GM19324 (cell line): ENCODE measurements at regions not wholly inside any gene's neighbourhood (a gene's known extent, or its start where the extent isn't known, plus 50 kb on each side); places are given as distances from the start of the nearest gene placed in this dataset.
"Not testable (repeated sequence)": the region's sequence is repeated elsewhere in the genome, so short reads cannot be mapped to it uniquely, and the experiment has no call there.

ENCODE experiments used
- ATAC-seq: cut with Tn5 transposase; IDR thresholded peaks from one replicate; pipeline ENCODE4 v1.9.1; 2021; ENCODE audit warnings: mild to moderate bottlenecking, moderate library complexity; ENCODE audit not compliant: unreplicated experiment, low FRiP score

GRCh38 chr10:35895331-35895730 lies 253.2 kb upstream of the FZD8 start:
- ATAC-seq = no peak

GRCh38 chr10:35892526-35892925 lies 250.4 kb upstream of the FZD8 start:
- ATAC-seq = no peak

- no peak for ATAC-seq
Observed at GRCh38 chr10:35890676-35891495, 248.8 kb upstream of the FZD8 start.

- ATAC-seq = no peak
Observed at GRCh38 chr10:35889971-35890675, 248.0 kb upstream of the FZD8 start.

GRCh38 chr10:35889226-35889625 lies 247.1 kb upstream of the FZD8 start:
- ATAC-seq = no peak

- ATAC-seq = no peak
Observed at GRCh38 chr10:35888400-35888799, 246.3 kb upstream of the FZD8 start.

- ATAC-seq = no peak
Observed at GRCh38 chr10:35887685-35888084, 245.6 kb upstream of the FZD8 start.

GRCh38 chr10:35885076-35885475 lies 243.0 kb upstream of the FZD8 start:
- ATAC-seq = no peak

- no peak for ATAC-seq
Observed at GRCh38 chr10:35884657-35885071, 242.6 kb upstream of the FZD8 start.

- ATAC-seq = no peak
Observed at GRCh38 chr10:35882422-35883150, 240.5 kb upstream of the FZD8 start.

- no peak for ATAC-seq
Observed at GRCh38 chr10:35881320-35881719, 239.2 kb upstream of the FZD8 start.

GRCh38 chr10:35876248-35876647 lies 234.2 kb upstream of the FZD8 start:
- no peak for ATAC-seq

GRCh38 chr10:35875016-35875676 lies 233.1 kb upstream of the FZD8 start:
- no peak for ATAC-seq

GRCh38 chr10:35874311-35875015 lies 232.4 kb upstream of the FZD8 start:
- no peak for ATAC-seq

- ATAC-seq = no peak
Observed at GRCh38 chr10:35872671-35873070, 230.6 kb upstream of the FZD8 start.

- ATAC-seq = no peak
Observed at GRCh38 chr10:35870665-35871310, 228.7 kb upstream of the FZD8 start.

GRCh38 chr10:35858676-35859283 lies 216.7 kb upstream of the FZD8 start:
- not testable (repeated sequence) for ATAC-seq

GRCh38 chr10:35857860-35858259 lies 215.8 kb upstream of the FZD8 start:
- ATAC-seq = no peak
